Liver (tissue), 8 donors: ENCODE measurements at regions not wholly inside any gene's neighbourhood (a gene's known extent, or its start where the extent isn't known, plus 50 kb on each side); places are given as distances from the start of the nearest gene placed in this dataset.

ENCODE experiments used
- DNase-seq: peaks from one replicate; pipeline ENCODE4 v3.0.0-alpha.2; 2017; ENCODE audit warnings: low spot score
- H3K27ac ChIP-seq, 2 donors: one replicate each; pipeline ENCODE4 v1.7.0; 2013; ENCODE audit warnings: inconsistent platforms in 2 of 2, low read length in 2 of 2, control low read depth in 1 of 2, low read depth in 1 of 2, mild to moderate bottlenecking in 1 of 2
- H3K27me3 ChIP-seq, 4 donors: one replicate each; pipeline versions ENCODE4 v1.6.1 to v1.7.0; 2013; ENCODE audit warnings: low read length in 3 of 4, inconsistent platforms in 1 of 4, mild to moderate bottlenecking in 1 of 4, moderate library complexity in 1 of 4; ENCODE audit not compliant: control insufficient read depth in 4 of 4, insufficient read depth in 4 of 4
- H3K36me3 ChIP-seq, 4 donors: one replicate each; pipeline versions ENCODE4 v1.6.1 to v1.7.0; 2013; ENCODE audit warnings: low read length in 3 of 4, mild to moderate bottlenecking in 3 of 4, low read depth in 1 of 4, moderate library complexity in 1 of 4; ENCODE audit not compliant: control insufficient read depth in 4 of 4, insufficient read depth in 3 of 4
- H3K4me1 ChIP-seq, 4 donors: one replicate each; pipeline versions ENCODE4 v1.6.1 to v1.7.0; 2013; ENCODE audit warnings: low read length in 3 of 4, mild to moderate bottlenecking in 3 of 4, moderate library complexity in 1 of 4; ENCODE audit not compliant: control insufficient read depth in 4 of 4, insufficient read depth in 4 of 4
- H3K4me3 ChIP-seq, 3 donors: one replicate each; pipeline versions ENCODE4 v1.6.1 to v1.7.0; 2013; ENCODE audit warnings: low read length in 3 of 3, control low read depth in 1 of 3, low read depth in 1 of 3, mild to moderate bottlenecking in 1 of 3
- H3K9ac ChIP-seq, 2 donors: one replicate each; pipeline ENCODE4 v1.7.0; 2013; ENCODE audit warnings: low read length in 2 of 2, mild to moderate bottlenecking in 2 of 2, moderate library complexity in 2 of 2, control low read depth in 1 of 2, low read depth in 1 of 2
- H3K9me3 ChIP-seq, 4 donors: one replicate each; pipeline versions ENCODE4 v1.6.1 to v1.7.0; 2013; ENCODE audit warnings: low read length in 3 of 4; ENCODE audit not compliant: control insufficient read depth in 4 of 4
- EGR1 ChIP-seq, 2 donors: IDR thresholded peaks; 2 replicates each; pipeline ENCODE4 v1.6.1; 2016 to 2018; ENCODE audit warnings: antibody characterized with exemption in 2 of 2, low read depth in 2 of 2
- FOXA1 ChIP-seq: IDR thresholded peaks from 2 replicates; pipeline ENCODE4 v1.6.1; 2016; ENCODE audit warnings: antibody characterized with exemption
- FOXA2 ChIP-seq: IDR thresholded peaks from 2 replicates; pipeline ENCODE4 v1.6.1; 2016; ENCODE audit warnings: antibody characterized with exemption
- GABPA ChIP-seq, 2 donors: IDR thresholded peaks in 1 of 2; conservative IDR thresholded peaks in 1 of 2; 2 replicates each; pipeline ENCODE4 v1.6.1; 2016; ENCODE audit warnings: antibody characterized with exemption in 2 of 2, mild to moderate bottlenecking in 1 of 2, moderate library complexity in 1 of 2
- HNF4A ChIP-seq, 2 donors: conservative IDR thresholded peaks; 2 replicates each; pipeline ENCODE4 v1.6.1; 2016; ENCODE audit warnings: antibody characterized with exemption in 2 of 2, mild to moderate bottlenecking in 2 of 2
- HNF4G ChIP-seq: IDR thresholded peaks from 2 replicates; pipeline ENCODE4 v1.6.1; 2016; ENCODE audit warnings: antibody characterized with exemption
- JUND ChIP-seq, 2 donors: IDR thresholded peaks; 2 replicates each; pipeline ENCODE4 v1.6.1; 2016; ENCODE audit warnings: antibody characterized with exemption in 2 of 2
- NR2F2 ChIP-seq: IDR thresholded peaks from 2 replicates; pipeline ENCODE4 v1.6.1; 2016; ENCODE audit warnings: antibody characterized with exemption
- RAD21 ChIP-seq, 2 donors: IDR thresholded peaks; 2 replicates each; pipeline ENCODE4 v1.6.1; 2016; ENCODE audit warnings: antibody characterized with exemption in 2 of 2, mild to moderate bottlenecking in 2 of 2
- RXRA ChIP-seq, 2 donors: IDR thresholded peaks; 2 replicates each; pipeline ENCODE4 v1.6.1; 2017 to 2018; ENCODE audit warnings: antibody characterized with exemption in 2 of 2, mild to moderate bottlenecking in 1 of 2
- SP1 ChIP-seq: IDR thresholded peaks from 2 replicates; pipeline ENCODE4 v1.6.1; 2018; ENCODE audit warnings: antibody characterized with exemption, mild to moderate bottlenecking
- TAF1 ChIP-seq: conservative IDR thresholded peaks from 2 replicates; pipeline ENCODE4 v1.6.1; 2016; ENCODE audit warnings: antibody characterized with exemption, mild to moderate bottlenecking
- YY1 ChIP-seq: IDR thresholded peaks from 2 replicates; pipeline ENCODE4 v1.6.1; 2016; ENCODE audit warnings: antibody characterized with exemption, mild to moderate bottlenecking
- ZBTB33 ChIP-seq: IDR thresholded peaks from 2 replicates; pipeline ENCODE4 v1.6.1; 2016; ENCODE audit warnings: antibody characterized with exemption
- WGBS: extraction: QIAGEN DNeasy Blood & Tissue Kit; methylation state at CpG from one replicate; pipeline ENCODE4 v1.1.7; 2013; 5-methylcytosine and 5-hydroxymethylcytosine counted together
- TF ChIP-seq, protein P1 (sequence below): IDR thresholded peaks from 2 replicates; pipeline ENCODE4 v1.6.1; 2016; ENCODE audit warnings: antibody characterized with exemption
- TF ChIP-seq, protein P2 (sequence below): fragments of 150-350 bp; IDR thresholded peaks from 2 replicates; pipeline ENCODE4 v1.5.1; 2017; ENCODE audit warnings: improper control_type of control experiment, low read depth, low read length; ENCODE audit not compliant: missing input control
- TF ChIP-seq, protein P3 (sequence below): IDR thresholded peaks from 2 replicates; pipeline ENCODE4 v1.6.1; 2016; ENCODE audit warnings: antibody characterized with exemption, mild to moderate bottlenecking
- TF ChIP-seq, protein P4 (sequence below): IDR thresholded peaks from 2 replicates; pipeline ENCODE4 v1.6.1; 2016; ENCODE audit warnings: antibody characterized with exemption
- donor health status: healthy.
- donor health status: healthy.
- donor health status: healthy.
- donor health status: healthy.
- donor health status: healthy.

GRCh38 chr16:77556201-77556873 is 121.5 kb upstream of the ADAMTS18 start:
- Histone ChIP-seq H3K27me3 (peaks cover 0 to 4% (median 0%) of the 10 kb centered on the region in 4 donors), H3K4me3 (no peak overlapping the region), H3K27ac (no peak overlapping the region), H3K9ac (no peak overlapping the region), H3K36me3 (no peaks in the 10 kb centered on the region), H3K9me3 (no peaks in the 10 kb centered on the region), H3K4me1 (no peaks in the 10 kb centered on the region)
- DNase-seq: no peak
- 60% methylated on average over 10 of the region's 10 CpGs for WGBS
- TF ChIP-seq SP1: no peak
- no peak for TF ChIP-seq TAF1
- TF ChIP-seq ZBTB33: no peak
- TF ChIP-seq FOXA2: no peak
- no peak for TF ChIP-seq FOXA1
- no peak for TF ChIP-seq NR2F2
- TF ChIP-seq YY1: no peak
- no peak for TF ChIP-seq RAD21 (IDR thresholded peaks at IDR 0.05)
- no peak for TF ChIP-seq EGR1 (IDR thresholded peaks at IDR 0.05; ENCODE audit: low read depth in 2 of 2)
- TF ChIP-seq, protein P1, sequence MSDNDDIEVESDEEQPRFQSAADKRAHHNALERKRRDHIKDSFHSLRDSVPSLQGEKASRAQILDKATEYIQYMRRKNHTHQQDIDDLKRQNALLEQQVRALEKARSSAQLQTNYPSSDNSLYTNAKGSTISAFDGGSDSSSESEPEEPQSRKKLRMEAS: no peak
- TF ChIP-seq JUND (IDR thresholded peaks at IDR 0.05): no peak
- no peak for TF ChIP-seq HNF4G
- TF ChIP-seq, protein P2, sequence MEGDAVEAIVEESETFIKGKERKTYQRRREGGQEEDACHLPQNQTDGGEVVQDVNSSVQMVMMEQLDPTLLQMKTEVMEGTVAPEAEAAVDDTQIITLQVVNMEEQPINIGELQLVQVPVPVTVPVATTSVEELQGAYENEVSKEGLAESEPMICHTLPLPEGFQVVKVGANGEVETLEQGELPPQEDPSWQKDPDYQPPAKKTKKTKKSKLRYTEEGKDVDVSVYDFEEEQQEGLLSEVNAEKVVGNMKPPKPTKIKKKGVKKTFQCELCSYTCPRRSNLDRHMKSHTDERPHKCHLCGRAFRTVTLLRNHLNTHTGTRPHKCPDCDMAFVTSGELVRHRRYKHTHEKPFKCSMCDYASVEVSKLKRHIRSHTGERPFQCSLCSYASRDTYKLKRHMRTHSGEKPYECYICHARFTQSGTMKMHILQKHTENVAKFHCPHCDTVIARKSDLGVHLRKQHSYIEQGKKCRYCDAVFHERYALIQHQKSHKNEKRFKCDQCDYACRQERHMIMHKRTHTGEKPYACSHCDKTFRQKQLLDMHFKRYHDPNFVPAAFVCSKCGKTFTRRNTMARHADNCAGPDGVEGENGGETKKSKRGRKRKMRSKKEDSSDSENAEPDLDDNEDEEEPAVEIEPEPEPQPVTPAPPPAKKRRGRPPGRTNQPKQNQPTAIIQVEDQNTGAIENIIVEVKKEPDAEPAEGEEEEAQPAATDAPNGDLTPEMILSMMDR: no peak
- no peak for TF ChIP-seq HNF4A (conservative IDR thresholded peaks at IDR 0.05)
- TF ChIP-seq, protein P3, sequence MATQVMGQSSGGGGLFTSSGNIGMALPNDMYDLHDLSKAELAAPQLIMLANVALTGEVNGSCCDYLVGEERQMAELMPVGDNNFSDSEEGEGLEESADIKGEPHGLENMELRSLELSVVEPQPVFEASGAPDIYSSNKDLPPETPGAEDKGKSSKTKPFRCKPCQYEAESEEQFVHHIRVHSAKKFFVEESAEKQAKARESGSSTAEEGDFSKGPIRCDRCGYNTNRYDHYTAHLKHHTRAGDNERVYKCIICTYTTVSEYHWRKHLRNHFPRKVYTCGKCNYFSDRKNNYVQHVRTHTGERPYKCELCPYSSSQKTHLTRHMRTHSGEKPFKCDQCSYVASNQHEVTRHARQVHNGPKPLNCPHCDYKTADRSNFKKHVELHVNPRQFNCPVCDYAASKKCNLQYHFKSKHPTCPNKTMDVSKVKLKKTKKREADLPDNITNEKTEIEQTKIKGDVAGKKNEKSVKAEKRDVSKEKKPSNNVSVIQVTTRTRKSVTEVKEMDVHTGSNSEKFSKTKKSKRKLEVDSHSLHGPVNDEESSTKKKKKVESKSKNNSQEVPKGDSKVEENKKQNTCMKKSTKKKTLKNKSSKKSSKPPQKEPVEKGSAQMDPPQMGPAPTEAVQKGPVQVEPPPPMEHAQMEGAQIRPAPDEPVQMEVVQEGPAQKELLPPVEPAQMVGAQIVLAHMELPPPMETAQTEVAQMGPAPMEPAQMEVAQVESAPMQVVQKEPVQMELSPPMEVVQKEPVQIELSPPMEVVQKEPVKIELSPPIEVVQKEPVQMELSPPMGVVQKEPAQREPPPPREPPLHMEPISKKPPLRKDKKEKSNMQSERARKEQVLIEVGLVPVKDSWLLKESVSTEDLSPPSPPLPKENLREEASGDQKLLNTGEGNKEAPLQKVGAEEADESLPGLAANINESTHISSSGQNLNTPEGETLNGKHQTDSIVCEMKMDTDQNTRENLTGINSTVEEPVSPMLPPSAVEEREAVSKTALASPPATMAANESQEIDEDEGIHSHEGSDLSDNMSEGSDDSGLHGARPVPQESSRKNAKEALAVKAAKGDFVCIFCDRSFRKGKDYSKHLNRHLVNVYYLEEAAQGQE: no peak
- no peak for TF ChIP-seq RXRA (IDR thresholded peaks at IDR 0.05)
- no peak for TF ChIP-seq GABPA (IDR thresholded peaks at IDR 0.05 in 1 of 2, conservative IDR thresholded peaks at IDR 0.05 in 1 of 2)
- TF ChIP-seq, protein P4, sequence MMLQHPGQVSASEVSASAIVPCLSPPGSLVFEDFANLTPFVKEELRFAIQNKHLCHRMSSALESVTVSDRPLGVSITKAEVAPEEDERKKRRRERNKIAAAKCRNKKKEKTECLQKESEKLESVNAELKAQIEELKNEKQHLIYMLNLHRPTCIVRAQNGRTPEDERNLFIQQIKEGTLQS: no peak
